ENCODE measurements at regions not wholly inside any gene's neighbourhood (a gene's known extent, or its start where the extent isn't known, plus 50 kb on each side); places are given as distances from the start of the nearest gene placed in this dataset.

- TF ChIP-seq EGR1 (IDR thresholded peaks at IDR 0.05), result no peak
- TF ChIP-seq TCF12 (IDR thresholded peaks at IDR 0.05; ENCODE audit: low read depth), result no peak
- no peak for TF ChIP-seq USF1 (IDR thresholded peaks at IDR 0.05)
Observed at GRCh38 chr6:18962361-18962905, 575.3 kb downstream of the RNF144B start.

- TF ChIP-seq ZBTB7A (IDR thresholded peaks at IDR 0.05; ENCODE audit: low read depth) (no peak), EGR1 (IDR thresholded peaks at IDR 0.05) (no peak), USF1 (IDR thresholded peaks at IDR 0.05) (no peak), EP300 (IDR thresholded peaks at IDR 0.05; ENCODE audit: borderline replicate concordance) (no peak), NFIC (IDR thresholded peaks at IDR 0.05) (no peak), TEAD4 (IDR thresholded peaks at IDR 0.05) (no peak), FOXM1 (IDR thresholded peaks at IDR 0.05; ENCODE audit: borderline replicate concordance, low read depth) (no peak), MAX (IDR thresholded peaks at IDR 0.05) (no peak), RAD21 (IDR thresholded peaks at IDR 0.05; ENCODE audit: low read depth) (no peak), CEBPB (IDR thresholded peaks at IDR 0.05) (no peak), TAF1 (IDR thresholded peaks at IDR 0.05; ENCODE audit: low read depth) (no peak), CREB1 (IDR thresholded peaks at IDR 0.05; ENCODE audit: low read depth) (no peak), YY1 (IDR thresholded peaks at IDR 0.05; ENCODE audit: low read depth) (no peak), TCF12 (IDR thresholded peaks at IDR 0.05; ENCODE audit: low read depth) (no peak)
- TF ChIP-seq, protein P1, sequence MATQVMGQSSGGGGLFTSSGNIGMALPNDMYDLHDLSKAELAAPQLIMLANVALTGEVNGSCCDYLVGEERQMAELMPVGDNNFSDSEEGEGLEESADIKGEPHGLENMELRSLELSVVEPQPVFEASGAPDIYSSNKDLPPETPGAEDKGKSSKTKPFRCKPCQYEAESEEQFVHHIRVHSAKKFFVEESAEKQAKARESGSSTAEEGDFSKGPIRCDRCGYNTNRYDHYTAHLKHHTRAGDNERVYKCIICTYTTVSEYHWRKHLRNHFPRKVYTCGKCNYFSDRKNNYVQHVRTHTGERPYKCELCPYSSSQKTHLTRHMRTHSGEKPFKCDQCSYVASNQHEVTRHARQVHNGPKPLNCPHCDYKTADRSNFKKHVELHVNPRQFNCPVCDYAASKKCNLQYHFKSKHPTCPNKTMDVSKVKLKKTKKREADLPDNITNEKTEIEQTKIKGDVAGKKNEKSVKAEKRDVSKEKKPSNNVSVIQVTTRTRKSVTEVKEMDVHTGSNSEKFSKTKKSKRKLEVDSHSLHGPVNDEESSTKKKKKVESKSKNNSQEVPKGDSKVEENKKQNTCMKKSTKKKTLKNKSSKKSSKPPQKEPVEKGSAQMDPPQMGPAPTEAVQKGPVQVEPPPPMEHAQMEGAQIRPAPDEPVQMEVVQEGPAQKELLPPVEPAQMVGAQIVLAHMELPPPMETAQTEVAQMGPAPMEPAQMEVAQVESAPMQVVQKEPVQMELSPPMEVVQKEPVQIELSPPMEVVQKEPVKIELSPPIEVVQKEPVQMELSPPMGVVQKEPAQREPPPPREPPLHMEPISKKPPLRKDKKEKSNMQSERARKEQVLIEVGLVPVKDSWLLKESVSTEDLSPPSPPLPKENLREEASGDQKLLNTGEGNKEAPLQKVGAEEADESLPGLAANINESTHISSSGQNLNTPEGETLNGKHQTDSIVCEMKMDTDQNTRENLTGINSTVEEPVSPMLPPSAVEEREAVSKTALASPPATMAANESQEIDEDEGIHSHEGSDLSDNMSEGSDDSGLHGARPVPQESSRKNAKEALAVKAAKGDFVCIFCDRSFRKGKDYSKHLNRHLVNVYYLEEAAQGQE (IDR thresholded peaks at IDR 0.05; ENCODE audit: low read depth), result no peak
Observed at GRCh38 chr6:18963439-18963838, 576.3 kb downstream of the RNF144B start.

DNA sequence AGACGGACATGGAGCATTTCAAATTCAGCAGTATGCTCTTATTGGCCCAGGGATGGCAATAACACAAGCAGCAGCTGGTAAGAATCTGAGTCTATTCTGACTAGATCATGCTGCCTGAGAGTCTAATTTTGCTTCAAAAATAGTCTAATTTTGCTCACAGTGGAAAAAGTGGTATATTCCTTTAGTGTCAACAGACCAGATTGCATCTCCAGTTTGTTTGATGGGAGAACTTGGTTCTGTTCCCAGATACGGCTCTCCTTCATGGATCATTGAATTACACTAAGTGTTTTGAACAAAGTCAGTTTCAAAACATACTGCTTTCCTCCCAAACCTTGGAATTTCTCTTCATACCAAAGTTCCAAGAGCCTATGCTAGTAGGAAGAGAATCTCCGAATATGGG lies 586.1 kb downstream of the RNF144B start:
- no peak for TF ChIP-seq MAX (IDR thresholded peaks at IDR 0.05)
- no peak for TF ChIP-seq EP300 (IDR thresholded peaks at IDR 0.05; ENCODE audit: borderline replicate concordance)
- no peak for TF ChIP-seq TCF12 (IDR thresholded peaks at IDR 0.05; ENCODE audit: low read depth)
- no peak for TF ChIP-seq YY1 (IDR thresholded peaks at IDR 0.05; ENCODE audit: low read depth)
- TF ChIP-seq RAD21 (IDR thresholded peaks at IDR 0.05; ENCODE audit: low read depth), result no peak
- TF ChIP-seq TEAD4 (IDR thresholded peaks at IDR 0.05), result no peak
- TF ChIP-seq ZBTB7A (IDR thresholded peaks at IDR 0.05; ENCODE audit: low read depth), result no peak
- no peak for TF ChIP-seq NFIC (IDR thresholded peaks at IDR 0.05)
- no peak for TF ChIP-seq CREB1 (IDR thresholded peaks at IDR 0.05; ENCODE audit: low read depth)
- no peak for TF ChIP-seq USF1 (IDR thresholded peaks at IDR 0.05)
- TF ChIP-seq CEBPB (IDR thresholded peaks at IDR 0.05), result no peak

GRCh38 chr6:18976091-18976490 lies 588.9 kb downstream of the RNF144B start:
- TF ChIP-seq RAD21 (IDR thresholded peaks at IDR 0.05; ENCODE audit: low read depth), result no peak
- TF ChIP-seq, protein P1 (IDR thresholded peaks at IDR 0.05; ENCODE audit: low read depth), result no peak
- TF ChIP-seq TAF1 (IDR thresholded peaks at IDR 0.05; ENCODE audit: low read depth), result no peak
- no peak for TF ChIP-seq CREB1 (IDR thresholded peaks at IDR 0.05; ENCODE audit: low read depth)

DNA sequence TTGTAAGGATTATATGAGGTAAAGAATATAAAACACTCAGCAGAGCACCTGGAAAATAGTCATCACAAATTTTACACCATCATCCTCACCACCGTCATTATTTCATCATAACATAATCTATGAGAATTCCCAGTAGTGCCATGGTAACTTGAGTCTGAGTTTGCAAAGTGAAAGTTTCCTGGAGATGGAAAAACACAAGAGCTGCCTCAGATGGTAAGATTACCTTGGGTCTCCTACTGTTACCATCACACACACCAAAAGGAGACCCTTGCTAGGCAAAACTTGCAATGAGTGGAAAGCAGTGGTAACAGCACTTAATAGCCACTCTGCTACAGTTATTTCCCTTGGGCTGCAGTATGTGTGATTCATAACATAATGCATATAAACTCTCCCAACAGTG lies 589.8 kb downstream of the RNF144B start:
- TF ChIP-seq CEBPB (IDR thresholded peaks at IDR 0.05) (no peak), EGR1 (IDR thresholded peaks at IDR 0.05) (no peak), TAF1 (IDR thresholded peaks at IDR 0.05; ENCODE audit: low read depth) (no peak), RAD21 (IDR thresholded peaks at IDR 0.05; ENCODE audit: low read depth) (no peak), USF1 (IDR thresholded peaks at IDR 0.05) (no peak), TEAD4 (IDR thresholded peaks at IDR 0.05) (no peak), MAX (IDR thresholded peaks at IDR 0.05) (no peak), NFIC (IDR thresholded peaks at IDR 0.05) (no peak), YY1 (IDR thresholded peaks at IDR 0.05; ENCODE audit: low read depth) (no peak), FOXM1 (IDR thresholded peaks at IDR 0.05; ENCODE audit: borderline replicate concordance, low read depth) (no peak), TCF12 (IDR thresholded peaks at IDR 0.05; ENCODE audit: low read depth) (no peak), EP300 (IDR thresholded peaks at IDR 0.05; ENCODE audit: borderline replicate concordance) (no peak)
- TF ChIP-seq, protein P1 (IDR thresholded peaks at IDR 0.05; ENCODE audit: low read depth), result no peak
